ENCODE measurements at regions not wholly inside any gene's neighbourhood (a gene's known extent, or its start where the extent isn't known, plus 50 kb on each side); places are given as distances from the start of the nearest gene placed in this dataset.

DNA sequence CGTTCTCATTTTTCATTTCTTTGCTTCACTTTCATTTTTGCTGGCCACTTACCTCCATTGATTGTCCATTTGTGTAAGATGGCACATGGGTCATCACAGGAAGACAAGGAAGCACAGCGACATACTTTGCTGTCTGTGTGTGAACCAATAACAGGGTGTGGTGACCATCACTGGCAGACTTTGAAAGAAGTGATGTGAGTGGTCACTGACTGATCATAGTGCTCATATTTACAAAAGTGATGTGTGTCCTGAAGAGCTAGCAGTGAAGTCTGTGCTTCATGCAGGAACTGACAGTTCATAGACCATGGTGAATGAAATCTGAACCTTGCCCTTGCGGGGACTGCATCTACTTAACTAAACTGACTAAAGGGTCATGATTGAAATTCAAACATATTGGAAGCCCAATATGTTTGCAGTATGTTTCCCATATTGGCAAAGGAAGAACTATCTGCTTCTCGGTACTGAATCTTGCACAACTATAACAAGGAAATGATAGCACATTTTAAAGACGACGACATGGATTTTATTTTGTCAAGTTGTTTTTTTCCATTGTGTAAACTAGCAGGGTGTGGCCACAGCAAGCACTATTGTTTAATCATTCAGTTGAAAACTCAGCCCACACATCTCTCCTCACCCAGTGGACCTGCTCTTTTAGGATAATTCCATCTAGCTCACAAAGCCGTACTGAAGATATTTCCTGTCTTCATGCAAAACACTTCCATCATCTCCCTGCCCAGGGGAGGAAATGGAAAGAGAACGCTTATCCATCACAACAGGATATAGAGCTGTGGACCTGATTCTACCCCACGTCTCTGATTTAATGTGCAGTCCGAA lies 232.0 kb upstream of the ANKRD55 start (continued):
- TF ChIP-seq POGZ (CRISPR knock-in tag; IDR thresholded peaks at IDR 0.05), result peak; percentile 87
- TF ChIP-seq ZSCAN21 (CRISPR knock-in tag; IDR thresholded peaks at IDR 0.05; ENCODE audit: borderline replicate concordance), result peak; percentile 31; the same call in 1 of the 2 replicates
- no peak for TF ChIP-seq ZNF33B (CRISPR knock-in tag; IDR thresholded peaks at IDR 0.05)
- TF ChIP-seq ZNF337 (CRISPR knock-in tag; IDR thresholded peaks at IDR 0.05; ENCODE audit: borderline replicate concordance, low read depth), result no peak
- TF ChIP-seq KDM5A (IDR thresholded peaks at IDR 0.05; ENCODE audit: borderline replicate concordance, low read length), result no peak
- TF ChIP-seq ZNF782 (CRISPR knock-in tag; IDR thresholded peaks at IDR 0.05; ENCODE audit: borderline replicate concordance), result no peak
- no peak for TF ChIP-seq SETDB1 (CRISPR knock-in tag; IDR thresholded peaks at IDR 0.05; ENCODE audit: borderline replicate concordance)
- TF ChIP-seq NONO (IDR thresholded peaks at IDR 0.05), result no peak
- 0 out of 2 replicates have a peak, but pooled peaks have one; percentile 47 for TF ChIP-seq NONO (CRISPR knock-in tag; conservative IDR thresholded peaks at IDR 0.05)
- no peak for TF ChIP-seq NFIB (CRISPR knock-in tag; IDR thresholded peaks at IDR 0.05; ENCODE audit: borderline replicate concordance)
- no peak for TF ChIP-seq CHD2 (IDR thresholded peaks at IDR 0.05; ENCODE audit: low read depth, low read length)
- TF ChIP-seq GLI4 (CRISPR knock-in tag; IDR thresholded peaks at IDR 0.05; ENCODE audit: borderline replicate concordance), result no peak
- peak; percentile 32; the same call in 1 of the 2 replicates for TF ChIP-seq SP5 (CRISPR knock-in tag; IDR thresholded peaks at IDR 0.05; ENCODE audit: borderline replicate concordance, low read depth)
- no peak for TF ChIP-seq PAWR (CRISPR knock-in tag; IDR thresholded peaks at IDR 0.05; ENCODE audit: borderline replicate concordance)
- TF ChIP-seq, protein P1, sequence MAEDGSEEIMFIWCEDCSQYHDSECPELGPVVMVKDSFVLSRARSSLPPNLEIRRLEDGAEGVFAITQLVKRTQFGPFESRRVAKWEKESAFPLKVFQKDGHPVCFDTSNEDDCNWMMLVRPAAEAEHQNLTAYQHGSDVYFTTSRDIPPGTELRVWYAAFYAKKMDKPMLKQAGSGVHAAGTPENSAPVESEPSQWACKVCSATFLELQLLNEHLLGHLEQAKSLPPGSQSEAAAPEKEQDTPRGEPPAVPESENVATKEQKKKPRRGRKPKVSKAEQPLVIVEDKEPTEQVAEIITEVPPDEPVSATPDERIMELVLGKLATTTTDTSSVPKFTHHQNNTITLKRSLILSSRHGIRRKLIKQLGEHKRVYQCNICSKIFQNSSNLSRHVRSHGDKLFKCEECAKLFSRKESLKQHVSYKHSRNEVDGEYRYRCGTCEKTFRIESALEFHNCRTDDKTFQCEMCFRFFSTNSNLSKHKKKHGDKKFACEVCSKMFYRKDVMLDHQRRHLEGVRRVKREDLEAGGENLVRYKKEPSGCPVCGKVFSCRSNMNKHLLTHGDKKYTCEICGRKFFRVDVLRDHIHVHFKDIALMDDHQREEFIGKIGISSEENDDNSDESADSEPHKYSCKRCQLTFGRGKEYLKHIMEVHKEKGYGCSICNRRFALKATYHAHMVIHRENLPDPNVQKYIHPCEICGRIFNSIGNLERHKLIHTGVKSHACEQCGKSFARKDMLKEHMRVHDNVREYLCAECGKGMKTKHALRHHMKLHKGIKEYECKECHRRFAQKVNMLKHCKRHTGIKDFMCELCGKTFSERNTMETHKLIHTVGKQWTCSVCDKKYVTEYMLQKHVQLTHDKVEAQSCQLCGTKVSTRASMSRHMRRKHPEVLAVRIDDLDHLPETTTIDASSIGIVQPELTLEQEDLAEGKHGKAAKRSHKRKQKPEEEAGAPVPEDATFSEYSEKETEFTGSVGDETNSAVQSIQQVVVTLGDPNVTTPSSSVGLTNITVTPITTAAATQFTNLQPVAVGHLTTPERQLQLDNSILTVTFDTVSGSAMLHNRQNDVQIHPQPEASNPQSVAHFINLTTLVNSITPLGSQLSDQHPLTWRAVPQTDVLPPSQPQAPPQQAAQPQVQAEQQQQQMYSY (CRISPR knock-in tag; IDR thresholded peaks at IDR 0.05), result no peak
- TF ChIP-seq ZNF136 (CRISPR knock-in tag; IDR thresholded peaks at IDR 0.05; ENCODE audit: low read depth), result no peak
- no peak for TF ChIP-seq CAMTA2 (CRISPR knock-in tag; IDR thresholded peaks at IDR 0.05; ENCODE audit: borderline replicate concordance)
- no peak for TF ChIP-seq AGO1 (IDR thresholded peaks at IDR 0.05; ENCODE audit: low read depth, low read length, poor library complexity, severe bottlenecking)
- TF ChIP-seq NR2C2 (CRISPR knock-in tag; IDR thresholded peaks at IDR 0.05; ENCODE audit: borderline replicate concordance), result peak; percentile 56; the same call in 1 of the 2 replicates
- TF ChIP-seq ATF1 (CRISPR knock-in tag; IDR thresholded peaks at IDR 0.05), result peak; percentile 56; the same call in 1 of the 2 replicates
- TF ChIP-seq KLF6 (CRISPR knock-in tag; IDR thresholded peaks at IDR 0.05), result no peak
- TF ChIP-seq, protein P2, sequence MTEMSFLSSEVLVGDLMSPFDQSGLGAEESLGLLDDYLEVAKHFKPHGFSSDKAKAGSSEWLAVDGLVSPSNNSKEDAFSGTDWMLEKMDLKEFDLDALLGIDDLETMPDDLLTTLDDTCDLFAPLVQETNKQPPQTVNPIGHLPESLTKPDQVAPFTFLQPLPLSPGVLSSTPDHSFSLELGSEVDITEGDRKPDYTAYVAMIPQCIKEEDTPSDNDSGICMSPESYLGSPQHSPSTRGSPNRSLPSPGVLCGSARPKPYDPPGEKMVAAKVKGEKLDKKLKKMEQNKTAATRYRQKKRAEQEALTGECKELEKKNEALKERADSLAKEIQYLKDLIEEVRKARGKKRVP (CRISPR knock-in tag; IDR thresholded peaks at IDR 0.05), result peak in 1 of 2 experiments; percentile 34; a peak in 1 of 4 replicates
- TF ChIP-seq ZSCAN12 (CRISPR knock-in tag; IDR thresholded peaks at IDR 0.05), result no peak
- TF ChIP-seq JDP2 (CRISPR knock-in tag; IDR thresholded peaks at IDR 0.05; ENCODE audit: borderline replicate concordance), result no peak
- peak; percentile 80; the same call in 1 of the 2 replicates for TF ChIP-seq ZSCAN9 (CRISPR knock-in tag; IDR thresholded peaks at IDR 0.05; ENCODE audit: borderline replicate concordance)
- no peak for TF ChIP-seq RFX1 (IDR thresholded peaks at IDR 0.05)
- TF ChIP-seq STAG1 (CRISPR knock-in tag; IDR thresholded peaks at IDR 0.05), result peak; percentile 27; the same call in 1 of the 2 replicates

Measured in HepG2 (cell line).